Naive thymus-derived CD8-positive, alpha-beta T cell (primary cell): ENCODE measurements at regions not wholly inside any gene's neighbourhood (a gene's known extent, or its start where the extent isn't known, plus 50 kb on each side); places are given as distances from the start of the nearest gene placed in this dataset.

Experiments
- ATAC-seq, 2 donors: fragments of 150-1000 bp; cut with Tn5 transposase in 1 of 2; sonication (Bioruptor Pico), chemical (Tn5 transposase) in 1 of 2; 1 replicate in 1 of 2; 2 replicates in 1 of 2; pipeline ENCODE4 v1.10.0; 2021; ENCODE audit warnings: mild to moderate bottlenecking in 2 of 2, moderate library complexity in 2 of 2
- POLR2A ChIA-PET: fragments of 350-600 bp; sonication (Branson Sonifier 250); formaldehyde crosslinking; loops from one replicate; lab custom pipeline; 2021; ENCODE audit warnings: antibody characterized with exemption; lab: Charles Lee
- DNase-seq, 10 donors: peaks; one replicate each; pipeline versions ENCODE4 v3.0.0 to v3.0.0-alpha.2; 2020 to 2022
- H3K27ac Mint-ChIP-seq, 10 donors: one replicate each; pipeline ENCODE4 v1.8.0; 2020 to 2022; ENCODE audit warnings: mild to moderate bottlenecking in 10 of 10, mixed read lengths in 10 of 10, moderate library complexity in 4 of 10, inconsistent platforms in 1 of 10
- H3K27me3 Mint-ChIP-seq, 5 donors: one replicate each; pipeline ENCODE4 v1.8.0; 2021 to 2022; ENCODE audit warnings: mixed read lengths in 5 of 5
- H3K36me3 Mint-ChIP-seq, 3 donors: one replicate each; pipeline ENCODE4 v1.8.0; 2020 to 2022; ENCODE audit warnings: mixed read lengths in 3 of 3, mild to moderate bottlenecking in 2 of 3, inconsistent platforms in 1 of 3
- H3K4me1 Mint-ChIP-seq, 4 donors: one replicate each; pipeline ENCODE4 v1.8.0; 2021 to 2022; ENCODE audit warnings: mixed read lengths in 4 of 4
- H3K4me3 Mint-ChIP-seq, 10 donors: one replicate each; pipeline ENCODE4 v1.8.0; 2020 to 2022; ENCODE audit warnings: mild to moderate bottlenecking in 10 of 10, mixed read lengths in 10 of 10, moderate library complexity in 6 of 10, inconsistent platforms in 1 of 10
- H3K9me3 Mint-ChIP-seq, 9 donors: one replicate each; pipeline ENCODE4 v1.8.0; 2020 to 2022; ENCODE audit warnings: mixed read lengths in 9 of 9, mild to moderate bottlenecking in 3 of 9, inconsistent platforms in 1 of 9, moderate library complexity in 1 of 9

DNA sequence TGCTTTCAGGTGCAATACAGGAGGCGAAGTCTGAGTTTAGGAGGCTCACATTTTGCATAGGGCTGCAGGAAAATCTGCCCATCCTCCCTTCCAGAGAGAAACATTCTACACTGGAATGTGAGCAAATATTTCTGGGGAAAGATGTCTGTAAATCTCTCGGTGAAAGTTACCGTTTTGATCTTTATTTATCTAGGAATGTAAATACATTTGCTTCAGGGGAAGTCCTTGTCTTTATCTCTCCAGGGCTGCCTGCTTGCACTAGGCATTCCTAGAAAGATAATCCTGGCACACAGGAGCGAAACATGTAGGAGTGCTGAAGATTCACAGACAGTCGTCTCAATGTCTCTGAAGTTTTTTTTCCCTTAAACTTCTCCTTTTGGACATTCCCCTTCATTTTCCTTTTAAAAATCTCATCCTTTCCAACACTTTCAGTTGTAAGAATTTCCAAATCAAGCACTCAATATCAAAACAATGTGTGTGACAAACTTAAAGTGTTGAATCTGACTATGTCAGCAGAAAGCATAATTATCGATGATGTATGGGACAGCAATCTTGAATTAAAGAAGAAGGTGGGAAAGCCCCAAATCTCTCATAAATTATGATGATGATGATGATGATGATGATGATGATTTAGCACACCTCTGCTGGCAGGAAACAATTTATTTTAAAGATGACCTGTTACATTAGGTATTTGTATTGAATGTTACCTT lies 113.4 kb upstream of the RESF1 start:
- peaks cover 0 to 16% (median 11%) of the 10 kb centered on the region in 3 donors for H3K36me3 Mint-ChIP-seq
- H3K4me3 Mint-ChIP-seq, result no peak overlapping the region
- peak overlapping the region in 1 of 10 donors; percentile 58 for H3K27ac Mint-ChIP-seq
- peaks cover 4 to 18% (median 14%) of the 10 kb centered on the region in 4 donors for H3K4me1 Mint-ChIP-seq
- H3K9me3 Mint-ChIP-seq, result peaks cover 0 to 26% (median 13%) of the 10 kb centered on the region in 9 donors
- no peaks in the 10 kb centered on the region for H3K27me3 Mint-ChIP-seq
- ATAC-seq (no peak), DNase-seq (no peak)
- POLR2A ChIA-PET, result interaction anchor here (1.0 kb wide), 1 partner anchor 42 kb away, joined by 3 read pairs; no protein-coding TSS in a partner anchor

DNA sequence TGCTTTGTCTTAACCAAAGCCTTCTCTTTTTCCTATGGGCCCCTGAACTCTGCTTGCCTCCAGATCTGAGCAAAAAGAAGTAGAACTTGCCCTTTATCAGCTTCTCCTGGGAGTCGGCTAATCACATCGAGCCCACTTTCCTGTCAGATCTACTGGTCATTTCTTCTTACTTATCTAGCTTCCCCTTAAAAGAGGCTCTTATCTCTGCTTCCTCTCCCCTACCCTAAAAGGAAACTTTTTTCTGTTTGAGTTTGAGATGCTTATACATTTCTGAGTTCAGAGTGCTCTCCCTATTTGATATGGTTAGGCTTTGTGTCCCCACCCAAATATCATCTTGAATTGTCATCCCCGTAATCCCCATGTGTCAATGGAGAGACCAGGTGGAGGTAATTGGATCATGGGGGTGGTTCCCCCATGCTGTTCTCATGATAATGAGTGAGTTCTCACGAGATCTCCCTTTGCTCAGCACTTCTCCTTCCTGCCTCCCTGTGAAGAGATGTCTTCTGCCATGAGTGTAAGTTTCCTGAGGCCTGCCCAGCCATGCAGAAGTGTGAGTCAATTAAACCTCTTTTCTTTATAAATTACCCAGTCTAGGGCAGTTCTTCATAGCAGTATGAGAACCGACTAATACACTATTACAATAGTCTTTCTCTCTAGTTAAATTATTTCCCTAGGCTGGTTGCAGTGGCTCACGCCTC lies 114.7 kb upstream of the AMN1 start:
- H3K9me3 Mint-ChIP-seq, result peaks cover 0 to 21% (median 12%) of the 10 kb centered on the region in 9 donors
- peak overlapping the region in 6 of 10 donors; percentile 2 to 71 (median 19) for H3K27ac Mint-ChIP-seq
- no peak overlapping the region for H3K4me3 Mint-ChIP-seq
- H3K27me3 Mint-ChIP-seq, result no peaks in the 10 kb centered on the region
- peaks cover 4 to 20% (median 14%) of the 10 kb centered on the region in 4 donors for H3K4me1 Mint-ChIP-seq
- H3K36me3 Mint-ChIP-seq, result peaks cover 0 to 18% (median 11%) of the 10 kb centered on the region in 3 donors
- ATAC-seq (no peak), DNase-seq (no peak)
- POLR2A ChIA-PET, result no interaction called here

DNA sequence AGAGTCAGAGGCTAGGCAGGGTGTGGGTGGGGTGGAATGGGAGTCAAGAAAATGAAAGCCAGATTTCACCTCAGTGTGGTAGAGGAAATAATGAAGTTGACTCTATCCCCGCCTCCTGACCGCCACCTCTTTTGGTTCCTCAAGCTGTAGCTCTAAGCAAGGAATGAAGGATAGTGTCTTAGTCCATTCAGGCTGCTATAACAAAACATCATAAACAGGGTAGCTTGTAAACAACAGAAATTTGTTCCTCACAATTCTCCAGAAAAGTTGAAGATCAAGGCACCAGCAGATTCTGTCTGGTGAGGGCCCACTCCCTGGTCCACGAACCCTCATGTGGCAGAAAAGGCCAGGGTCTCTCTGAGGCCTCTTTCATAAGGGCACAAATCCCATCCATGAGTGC lies 109.1 kb upstream of the AMN1 start:
- DNase-seq, result no peak
- Mint-ChIP-seq H3K9me3 (peaks cover 0 to 28% (median 6%) of the 10 kb centered on the region in 9 donors), H3K4me3 (no peak overlapping the region), H3K36me3 (peaks cover 0 to 18% (median 11%) of the 10 kb centered on the region in 3 donors), H3K4me1 (peaks cover 3 to 40% (median 22%) of the 10 kb centered on the region in 4 donors), H3K27me3 (no peaks in the 10 kb centered on the region), H3K27ac (peak overlapping the region in 1 of 10 donors; percentile 81)
- ATAC-seq, result no peak
- POLR2A ChIA-PET, result interaction anchor here (1.2 to 1.9 kb wide), 3 partner anchors 19 to 109 kb away, joined by 3 to 5 read pairs (median 3); partner anchors contain the start of gene AMN1

DNA sequence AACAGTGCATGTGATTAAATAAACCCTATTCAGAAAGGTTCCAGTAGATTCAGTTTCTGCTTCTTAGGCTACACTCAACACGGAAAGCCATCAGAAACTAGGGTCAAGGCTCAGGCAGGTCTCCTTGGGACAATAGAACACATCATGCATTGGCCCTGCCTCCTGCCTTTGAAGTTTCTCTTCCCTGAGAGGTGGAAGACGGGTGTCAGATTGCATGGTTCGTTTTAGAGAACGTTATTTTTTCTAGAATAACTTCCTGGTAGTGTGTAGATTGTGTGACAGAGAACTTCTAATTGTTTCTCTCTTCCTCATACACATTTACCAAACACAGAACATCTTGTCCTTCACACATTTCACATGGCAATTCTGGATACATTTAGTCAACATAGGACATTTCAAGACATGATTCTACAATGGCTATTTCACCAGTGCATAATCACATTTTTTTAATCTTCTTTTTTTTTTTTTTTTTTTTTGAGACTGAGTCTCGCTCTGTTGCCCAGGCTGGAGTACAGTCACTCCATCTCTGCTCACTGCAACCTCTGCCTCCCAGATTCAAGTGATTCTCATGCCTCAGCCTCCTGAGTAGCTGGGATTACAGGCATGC lies 106.6 kb upstream of the AMN1 start:
- POLR2A ChIA-PET, result interaction anchor here (0.9 kb wide), 1 partner anchor 176 kb away, joined by 3 read pairs; the partner anchor contains the start of gene ETFBKMT
- H3K27me3 Mint-ChIP-seq, result no peaks in the 10 kb centered on the region
- peak overlapping the region in 2 of 10 donors; percentile 9 to 50 for H3K4me3 Mint-ChIP-seq
- no peak for ATAC-seq
- H3K9me3 Mint-ChIP-seq, result peaks cover 0 to 49% (median 11%) of the 10 kb centered on the region in 9 donors
- DNase-seq, result no peak
- peak overlapping the region in 6 of 10 donors; percentile 24 to 74 (median 44) for H3K27ac Mint-ChIP-seq
- H3K4me1 Mint-ChIP-seq, result peaks cover 12 to 59% (median 43%) of the 10 kb centered on the region in 4 donors
- peaks cover 0 to 20% (median 17%) of the 10 kb centered on the region in 3 donors for H3K36me3 Mint-ChIP-seq

DNA sequence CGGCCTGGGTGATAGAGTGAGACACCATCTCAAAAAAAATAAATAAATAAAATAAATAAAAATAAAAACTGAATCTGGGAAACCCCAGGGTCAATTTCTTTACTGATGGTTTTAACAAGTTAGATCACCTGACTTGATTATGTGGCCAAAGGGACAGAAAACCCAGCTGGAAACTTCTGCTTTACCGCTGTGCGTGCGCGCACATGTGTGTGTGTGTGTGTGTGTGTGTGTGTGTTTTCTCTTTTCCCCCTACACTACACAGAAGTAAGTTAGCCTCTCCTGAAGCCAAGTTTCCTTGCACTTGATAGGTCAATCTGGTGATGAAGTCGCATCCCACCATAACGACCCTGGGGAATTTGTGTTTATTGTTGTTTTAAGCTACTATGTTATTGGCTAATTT lies 105.3 kb upstream of the AMN1 start:
- H3K27ac Mint-ChIP-seq, result peak overlapping the region in 1 of 10 donors; percentile 34
- H3K4me1 Mint-ChIP-seq, result peaks cover 14 to 67% (median 50%) of the 10 kb centered on the region in 4 donors
- H3K9me3 Mint-ChIP-seq, result peaks cover 0 to 56% (median 11%) of the 10 kb centered on the region in 9 donors
- peaks cover 0 to 25% (median 17%) of the 10 kb centered on the region in 3 donors for H3K36me3 Mint-ChIP-seq
- ATAC-seq, result no peak
- H3K4me3 Mint-ChIP-seq, result no peak overlapping the region
- POLR2A ChIA-PET, result interaction anchor here (0.6 to 0.9 kb wide), 6 partner anchors 22 to 175 kb away, joined by 3 to 6 read pairs (median 3); partner anchors contain the start of gene ETFBKMT
- DNase-seq, result no peak
- H3K27me3 Mint-ChIP-seq, result no peaks in the 10 kb centered on the region

DNA sequence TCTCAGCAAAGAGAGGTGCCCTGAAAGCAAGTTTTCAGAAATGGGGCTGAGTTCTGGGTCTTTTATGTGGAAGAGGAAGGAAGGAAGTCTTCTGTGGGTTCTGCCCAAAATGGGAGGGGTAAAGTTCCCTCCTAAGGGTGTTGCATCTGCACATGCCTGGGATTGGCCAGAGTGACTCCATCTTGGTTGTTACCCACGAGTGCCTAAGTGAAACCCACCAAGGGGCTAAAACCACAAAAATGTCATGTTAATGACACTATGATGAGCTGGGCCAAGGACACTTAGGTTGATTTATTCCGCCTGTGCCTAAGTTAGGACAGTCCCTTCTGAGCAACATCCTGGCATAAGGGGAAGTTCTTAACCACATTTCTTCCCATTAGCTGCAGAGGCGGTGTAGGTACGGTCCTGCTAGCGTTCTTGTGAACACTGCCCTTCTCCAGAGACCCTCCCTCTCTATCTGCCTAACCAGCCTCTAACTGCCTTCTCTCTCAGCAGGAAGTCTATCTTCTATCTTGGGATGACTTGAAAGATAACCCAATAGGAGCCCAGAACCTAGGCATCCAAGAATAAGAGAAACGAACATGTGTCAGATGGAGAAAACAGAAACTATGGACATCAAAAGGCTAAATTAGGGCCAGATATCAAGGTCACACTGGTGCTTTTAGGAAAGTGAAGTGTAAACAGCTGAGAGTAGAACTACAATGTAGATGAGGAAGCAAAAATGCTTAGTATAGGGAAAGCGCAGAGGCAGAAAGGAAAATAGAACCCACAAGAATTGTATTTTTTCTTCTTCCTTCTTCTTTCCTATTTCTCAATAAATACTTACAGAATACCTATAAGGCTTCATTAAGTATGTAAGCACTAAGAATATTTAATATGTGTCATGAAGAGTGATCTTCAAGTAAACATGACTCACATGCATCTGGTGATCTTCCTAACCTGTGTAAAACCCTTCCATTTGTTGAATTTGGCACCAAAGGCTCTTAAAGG lies 104.2 kb upstream of the AMN1 start:
- peaks cover 15 to 73% (median 57%) of the 10 kb centered on the region in 4 donors for H3K4me1 Mint-ChIP-seq
- H3K9me3 Mint-ChIP-seq, result peaks cover 0 to 48% (median 12%) of the 10 kb centered on the region in 9 donors
- H3K27me3 Mint-ChIP-seq, result no peaks in the 10 kb centered on the region
- peaks cover 0 to 19% (median 18%) of the 10 kb centered on the region in 3 donors for H3K36me3 Mint-ChIP-seq
- peak in 9 of 10 donors; percentile 2 to 72 (median 52) for DNase-seq
- ATAC-seq, result peak; percentile 81 to 88
- POLR2A ChIA-PET, result interaction anchor here (0.9 to 2.5 kb wide), 10 partner anchors 12 to 127 kb away, joined by 3 to 13 read pairs (median 4); partner anchors contain the start of genes AMN1 and RESF1
- H3K4me3 Mint-ChIP-seq, result peak overlapping the region; percentile 22 to 76 (median 69)
- H3K27ac Mint-ChIP-seq, result peak overlapping the region; percentile 72 to 88 (median 80)

DNA sequence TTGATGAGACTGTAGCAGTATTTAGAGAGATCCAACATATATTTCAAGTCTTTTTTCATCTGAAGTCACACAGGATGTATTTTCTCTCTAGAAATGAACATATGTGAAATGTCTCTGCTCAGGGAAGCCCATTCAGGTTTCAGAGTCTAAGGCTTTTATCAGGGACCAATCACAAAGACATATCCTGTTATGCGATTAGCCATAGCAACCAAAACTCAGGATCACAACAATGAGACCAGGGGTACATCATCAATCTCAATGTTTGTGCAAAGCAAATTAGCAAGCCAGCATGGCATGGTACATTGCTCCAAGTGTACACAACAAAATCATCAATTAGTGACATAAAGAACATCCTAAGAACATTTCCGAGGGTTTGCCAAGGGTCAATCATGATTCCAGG lies 99.2 kb upstream of the AMN1 start:
- ATAC-seq (peak; percentile 32 to 72), DNase-seq (peak in 3 of 10 donors; percentile 20 to 34 (median 31))
- peaks cover 0 to 58% (median 16%) of the 10 kb centered on the region in 9 donors for H3K9me3 Mint-ChIP-seq
- peak overlapping the region in 5 of 10 donors; percentile 18 to 60 (median 54) for H3K4me3 Mint-ChIP-seq
- H3K27me3 Mint-ChIP-seq, result no peaks in the 10 kb centered on the region
- H3K27ac Mint-ChIP-seq, result peak overlapping the region in 8 of 10 donors; percentile 7 to 86 (median 53)
- H3K36me3 Mint-ChIP-seq, result peaks cover 0 to 24% (median 22%) of the 10 kb centered on the region in 3 donors
- POLR2A ChIA-PET, result interaction anchor here (0.5 kb wide), 1 partner anchor 101 kb away, joined by 4 read pairs; no protein-coding TSS in a partner anchor
- H3K4me1 Mint-ChIP-seq, result peaks cover 20 to 62% (median 57%) of the 10 kb centered on the region in 4 donors

DNA sequence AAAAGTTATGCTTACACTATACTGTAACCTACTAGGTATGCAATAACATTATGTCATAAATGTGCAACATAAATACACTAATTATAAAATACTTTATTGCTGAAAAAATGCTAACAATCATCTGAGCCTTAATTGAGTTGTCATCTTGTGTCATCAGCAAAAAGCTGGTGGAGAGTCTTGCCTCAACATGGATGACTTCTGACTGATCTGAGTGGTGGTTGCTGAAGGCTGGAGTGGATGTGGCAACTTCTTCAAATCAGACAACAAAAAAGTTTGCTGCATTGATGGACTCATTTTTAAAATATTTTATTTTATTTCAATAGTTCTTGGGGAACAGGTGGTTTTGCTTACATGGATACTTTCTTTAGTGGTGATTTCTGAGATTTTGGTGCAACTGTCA lies 93.9 kb upstream of the AMN1 start:
- no peak overlapping the region for H3K4me3 Mint-ChIP-seq
- ATAC-seq (no peak), DNase-seq (no peak)
- POLR2A ChIA-PET, result no interaction called here
- peak overlapping the region in 1 of 10 donors; percentile 7 for H3K27ac Mint-ChIP-seq
- no peaks in the 10 kb centered on the region for H3K27me3 Mint-ChIP-seq
- H3K4me1 Mint-ChIP-seq, result peaks cover 9 to 41% (median 26%) of the 10 kb centered on the region in 4 donors
- peaks cover 0 to 11% (median 11%) of the 10 kb centered on the region in 3 donors for H3K36me3 Mint-ChIP-seq
- peaks cover 0 to 26% (median 4%) of the 10 kb centered on the region in 9 donors for H3K9me3 Mint-ChIP-seq

DNA sequence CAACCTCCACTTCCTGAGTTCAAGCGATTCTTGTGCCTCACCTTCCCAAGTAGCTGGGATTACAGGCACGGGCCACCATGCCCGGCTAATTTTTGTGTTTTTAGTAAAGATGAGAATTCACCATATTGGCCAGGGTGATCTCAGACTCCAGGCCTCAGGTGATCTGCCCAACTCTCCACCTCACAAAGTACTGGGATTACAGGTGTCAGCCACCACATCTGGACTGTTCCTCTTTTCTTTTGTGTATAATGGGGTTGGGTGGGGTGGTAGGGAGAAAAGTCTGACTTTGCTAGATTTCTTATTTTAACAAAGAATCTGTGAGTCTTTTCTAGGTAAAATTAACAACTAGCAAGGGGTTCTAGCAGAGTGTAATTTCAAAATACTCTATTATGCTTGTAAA lies 92.7 kb upstream of the AMN1 start:
- no peaks in the 10 kb centered on the region for H3K27me3 Mint-ChIP-seq
- no peak overlapping the region for H3K4me3 Mint-ChIP-seq
- H3K4me1 Mint-ChIP-seq, result peaks cover 9 to 38% (median 24%) of the 10 kb centered on the region in 4 donors
- peaks cover 0 to 25% (median 4%) of the 10 kb centered on the region in 9 donors for H3K9me3 Mint-ChIP-seq
- ATAC-seq (no peak), DNase-seq (no peak)
- H3K36me3 Mint-ChIP-seq, result peaks cover 0 to 12% (median 10%) of the 10 kb centered on the region in 3 donors
- POLR2A ChIA-PET, result interaction anchor here (0.8 to 1.0 kb wide), 2 partner anchors 10 to 138 kb away, joined by 3 to 4 read pairs; partner anchors contain the start of gene RESF1
- no peak overlapping the region for H3K27ac Mint-ChIP-seq

DNA sequence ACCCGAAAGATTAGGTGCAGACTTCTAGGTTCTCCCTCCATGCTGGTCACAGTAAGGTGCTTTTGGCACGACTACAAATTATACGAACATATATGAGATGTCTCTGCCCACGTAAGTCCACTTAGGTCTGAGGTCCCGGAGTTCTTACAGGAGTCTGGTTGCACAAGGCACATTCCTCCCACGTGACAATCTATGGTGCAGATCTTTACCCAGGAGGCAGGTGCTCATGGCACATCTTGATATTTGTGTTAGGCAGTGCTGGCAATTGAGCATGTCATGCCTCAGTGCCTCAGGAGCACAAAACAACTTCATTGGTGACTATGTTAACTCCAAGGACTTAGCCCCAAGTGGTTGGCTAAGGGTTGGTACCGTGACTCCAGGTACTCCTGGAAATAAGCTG lies 92.0 kb upstream of the AMN1 start:
- ATAC-seq, result no peak
- POLR2A ChIA-PET, result interaction anchor here (0.5 to 1.0 kb wide), 2 partner anchors 11 to 19 kb away, joined by 3 to 4 read pairs; no protein-coding TSS in a partner anchor
- peaks cover 0 to 20% (median 3%) of the 10 kb centered on the region in 9 donors for H3K9me3 Mint-ChIP-seq
- DNase-seq, result no peak
- H3K27ac Mint-ChIP-seq, result peak overlapping the region in 2 of 10 donors; percentile 14 to 24
- H3K36me3 Mint-ChIP-seq, result peaks cover 0 to 12% (median 8%) of the 10 kb centered on the region in 3 donors
- peak overlapping the region in 2 of 10 donors; percentile 10 to 29 for H3K4me3 Mint-ChIP-seq
- H3K4me1 Mint-ChIP-seq, result peaks cover 9 to 38% (median 22%) of the 10 kb centered on the region in 4 donors
- no peaks in the 10 kb centered on the region for H3K27me3 Mint-ChIP-seq

DNA sequence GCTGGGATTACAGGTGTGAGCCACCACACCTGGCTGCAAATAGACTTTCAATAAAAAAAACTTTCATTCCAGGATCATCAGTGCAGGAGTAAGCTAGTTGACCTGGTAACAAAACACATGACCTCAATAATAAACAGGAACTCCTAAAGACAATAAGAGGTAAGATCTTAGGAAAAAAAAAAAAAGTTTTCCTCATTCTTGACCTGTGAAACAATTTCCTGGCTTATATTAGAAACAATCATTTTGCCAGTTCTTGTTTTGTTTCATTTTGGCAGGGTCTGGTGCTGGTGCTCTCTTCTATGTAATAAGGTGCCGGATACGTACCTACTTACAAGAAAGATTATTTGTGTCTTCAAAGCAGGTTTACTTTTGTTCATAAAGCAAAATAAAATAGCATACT lies 90.6 kb upstream of the AMN1 start:
- Mint-ChIP-seq H3K36me3 (peaks cover 0 to 5% (median 4%) of the 10 kb centered on the region in 3 donors), H3K4me1 (peaks cover 8 to 35% (median 19%) of the 10 kb centered on the region in 4 donors), H3K27me3 (no peaks in the 10 kb centered on the region), H3K4me3 (no peak overlapping the region), H3K9me3 (peaks cover 0 to 11% (median 0%) of the 10 kb centered on the region in 9 donors), H3K27ac (peak overlapping the region in 1 of 10 donors; percentile 12)
- POLR2A ChIA-PET, result interaction anchor here (0.6 to 1.3 kb wide), 3 partner anchors 12 to 140 kb away, joined by 3 to 9 read pairs (median 8); partner anchors contain the start of gene RESF1
- ATAC-seq, result no peak
- no peak for DNase-seq
